Transverse colon (tissue), 4 donors: ENCODE measurements at regions not wholly inside any gene's neighbourhood (a gene's known extent, or its start where the extent isn't known, plus 50 kb on each side); places are given as distances from the start of the nearest gene placed in this dataset.

Experiments used
- DNase-seq: peaks from one replicate; pipeline ENCODE4 v3.0.0-alpha.2; 2019
- H3K27ac ChIP-seq, 4 donors: fragments of 200-600 bp; sonication (generic); 2 replicates each; pipeline ENCODE4 v1.5.1; 2016 to 2018; ENCODE audit warnings: inconsistent platforms in 4 of 4
- H3K27me3 ChIP-seq: fragments of 200-600 bp; sonication (generic); 2 replicates; pipeline ENCODE4 v1.5.1; 2017; ENCODE audit warnings: inconsistent platforms
- H3K36me3 ChIP-seq, 4 donors: fragments of 200-600 bp; sonication (generic); 2 replicates each; pipeline ENCODE4 v1.5.1; 2017 to 2019; ENCODE audit warnings: inconsistent platforms in 4 of 4
- H3K4me1 ChIP-seq, 4 donors: fragments of 200-600 bp; sonication (generic); 2 replicates each; pipeline ENCODE4 v1.5.1; 2017 to 2020; ENCODE audit warnings: inconsistent platforms in 4 of 4
- H3K4me3 ChIP-seq, 4 donors: fragments of 200-600 bp; sonication (generic); 1 replicate in 1 of 4; 2 replicates in 3 of 4; pipeline versions ENCODE4 v1.5.1 to v1.6.1; 2017 to 2019; ENCODE audit warnings: inconsistent platforms in 4 of 4
- H3K9me3 ChIP-seq, 2 donors: fragments of 200-600 bp; sonication (generic); 2 replicates each; pipeline ENCODE4 v1.5.1; 2017 to 2019; ENCODE audit warnings: inconsistent platforms in 2 of 2
- CTCF ChIP-seq, 5 experiments: fragments of 200-600 bp in 3 of 5; fragments of 450-650 bp in 2 of 5; sonication (generic) in 3 of 5; IDR thresholded peaks; 1 replicate in 2 of 5; 2 replicates in 3 of 5; pipeline ENCODE4 v1.5.1; 2016 to 2017; ENCODE audit warnings: antibody characterized with exemption in 5 of 5, inconsistent platforms in 3 of 5, mild to moderate bottlenecking in 2 of 5, moderate library complexity in 1 of 5
- EP300 ChIP-seq: sonication (generic); formaldehyde crosslinking; IDR thresholded peaks from one replicate; pipeline ENCODE4 v1.6.1; 2017; ENCODE audit warnings: antibody characterized with exemption, low read depth
- POLR2A ChIP-seq: fragments of 450-650 bp; IDR thresholded peaks from one replicate; pipeline ENCODE4 v1.6.1; 2016; ENCODE audit warnings: antibody characterized with exemption, mild to moderate bottlenecking, moderate library complexity
- POLR2AphosphoS5 ChIP-seq, 3 donors: sonication (generic); formaldehyde crosslinking; IDR thresholded peaks; one replicate each; pipeline ENCODE4 v1.6.1; 2016; ENCODE audit warnings: antibody characterized with exemption in 3 of 3
- WGBS, 2 donors: methylation state at CpG; one replicate each; pipeline ENCODE4 v1.1.5; 2018; ENCODE audit warnings: low coverage in 1 of 2; 5-methylcytosine and 5-hydroxymethylcytosine counted together
- in situ Hi-C, 4 donors: fragments of 200-750 bp; cut with MboI; loops; one replicate each; pipeline versions ENCODE4 v1.15.0 to v1.15.1; 2017; ENCODE audit warnings: low sequenced_read_pairs in 3 of 4, low pct_ligation_motif_present in 1 of 4, low pct_unique_long_range_greater_than_20kb in 1 of 4
- intact Hi-C: fragments of 100-400 bp; cut with DNase I; formaldehyde crosslinking; loops from one replicate; pipeline ENCODE4 v1.15.1; 2023; ENCODE audit warnings: low total_unique reads

- in situ Hi-C loops, result no loop called here
- intact Hi-C loops, result loop anchor here (10.0 kb wide), 1 partner anchor 76 kb away; no protein-coding TSS in a partner anchor
- no peak for DNase-seq
- no peaks in the 10 kb centered on the region for H3K36me3 ChIP-seq
- H3K27ac ChIP-seq, result peak overlapping the region; percentile 61 to 88 (median 82)
- no peaks in the 10 kb centered on the region for H3K9me3 ChIP-seq
- TF ChIP-seq EP300 (no peak), CTCF (IDR thresholded peaks at IDR 0.05) (no peak), POLR2AphosphoS5 (IDR thresholded peaks at IDR 0.05) (peak in 1 of 3 donors; percentile 6)
- H3K27me3 ChIP-seq, result no peaks in the 10 kb centered on the region
- H3K4me1 ChIP-seq, result peaks cover 4 to 27% (median 10%) of the 10 kb centered on the region in 4 donors
- H3K4me3 ChIP-seq, result no peak overlapping the region
- 74 to 78% methylated on average over 11 of the region's 11 CpGs for WGBS, 2 donors
Observed at GRCh38 chr3:64340641-64341101, 115.4 kb upstream of the PRICKLE2 start.

DNA sequence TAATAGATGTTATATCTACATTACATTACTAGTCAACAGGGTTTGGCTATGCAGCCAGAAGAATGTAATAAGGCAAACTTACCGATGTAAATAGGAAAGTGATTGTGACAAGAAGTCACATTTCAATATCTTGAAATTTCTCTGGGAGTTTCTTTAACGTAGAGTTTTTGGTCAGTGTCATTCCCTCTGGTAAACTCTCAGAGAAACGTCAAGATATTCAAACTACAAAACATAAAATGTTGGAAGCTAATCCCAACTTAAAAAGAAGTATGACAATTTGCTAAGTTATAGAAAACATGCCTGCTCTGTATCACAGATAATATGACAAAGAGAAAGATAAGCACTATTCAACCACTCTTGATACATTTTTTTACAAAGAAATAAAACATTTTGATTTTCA, 111.2 kb upstream of the PRICKLE2 start:
- H3K9me3 ChIP-seq, result no peaks in the 10 kb centered on the region
- no peak overlapping the region for H3K27ac ChIP-seq
- intact Hi-C loops (no loop called here), in situ Hi-C loops (no loop called here)
- 58 to 83% methylated on average over 3 of the region's 3 CpGs for WGBS, 2 donors
- TF ChIP-seq POLR2A (no peak), EP300 (no peak), CTCF (IDR thresholded peaks at IDR 0.05) (no peak), POLR2AphosphoS5 (IDR thresholded peaks at IDR 0.05) (no peak)
- peaks cover 0 to 3% (median 2%) of the 10 kb centered on the region in 4 donors for H3K4me1 ChIP-seq
- no peak for DNase-seq
- H3K27me3 ChIP-seq, result no peaks in the 10 kb centered on the region
- H3K36me3 ChIP-seq, result no peaks in the 10 kb centered on the region
- no peak overlapping the region for H3K4me3 ChIP-seq

GRCh38 chr3:64332459-64333350, 107.4 kb upstream of the PRICKLE2 start:
- no peaks in the 10 kb centered on the region for H3K4me1 ChIP-seq
- H3K9me3 ChIP-seq, result no peaks in the 10 kb centered on the region
- in situ Hi-C loops, result no loop called here
- no peaks in the 10 kb centered on the region for H3K36me3 ChIP-seq
- intact Hi-C loops, result no loop called here
- TF ChIP-seq POLR2A, result no peak
- TF ChIP-seq EP300, result no peak
- TF ChIP-seq POLR2AphosphoS5 (IDR thresholded peaks at IDR 0.05), result no peak
- TF ChIP-seq CTCF (IDR thresholded peaks at IDR 0.05), result no peak
- peak overlapping the region in 1 of 4 donors; percentile 20 for H3K27ac ChIP-seq
- no peaks in the 10 kb centered on the region for H3K27me3 ChIP-seq
- no peak for DNase-seq
- 71 to 74% methylated on average over 6 to 9 of the region's 9 CpGs for WGBS, 2 donors
- H3K4me3 ChIP-seq, result no peak overlapping the region

DNA sequence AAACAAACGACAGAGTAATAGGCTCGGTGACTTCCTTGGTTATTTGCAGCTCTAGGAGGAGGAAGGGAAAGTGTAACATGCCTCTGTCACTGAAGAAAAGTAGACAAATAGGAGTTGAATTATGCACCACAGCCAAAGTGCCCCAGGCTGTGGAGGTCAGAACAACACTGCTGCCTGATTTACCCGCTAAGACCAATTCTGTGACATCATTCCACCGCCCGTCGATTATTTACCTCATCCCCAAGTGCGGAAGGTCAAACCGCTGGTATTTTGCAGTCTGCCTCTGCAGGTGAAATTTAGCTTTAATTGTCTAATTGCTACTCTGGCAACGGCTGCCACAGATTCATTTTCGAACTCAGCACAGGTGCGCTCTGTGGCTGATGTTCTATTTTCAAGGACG, 106.3 kb upstream of the PRICKLE2 start:
- DNase-seq, result no peak
- Histone ChIP-seq H3K4me1 (no peaks in the 10 kb centered on the region), H3K27ac (no peak overlapping the region), H3K36me3 (no peaks in the 10 kb centered on the region), H3K4me3 (no peak overlapping the region), H3K9me3 (no peaks in the 10 kb centered on the region), H3K27me3 (no peaks in the 10 kb centered on the region)
- in situ Hi-C loops, result no loop called here
- TF ChIP-seq EP300 (no peak), POLR2AphosphoS5 (IDR thresholded peaks at IDR 0.05) (no peak), POLR2A (no peak), CTCF (IDR thresholded peaks at IDR 0.05) (no peak)
- WGBS, 2 donors, result 90 to 91% methylated on average over 4 to 12 of the region's 12 CpGs
- intact Hi-C loops, result no loop called here
